GM12801 (cell line): ENCODE measurements at regions not wholly inside any gene's neighbourhood (a gene's known extent, or its start where the extent isn't known, plus 50 kb on each side); places are given as distances from the start of the nearest gene placed in this dataset.

ENCODE experiments used
- CTCF ChIP-seq: IDR thresholded peaks from one replicate; pipeline ENCODE4 v1.5.1; 2011; ENCODE audit warnings: control low read depth; ENCODE audit not compliant: insufficient read length; ENCODE audit errors: extremely low read depth

GRCh38 chr5:103808464-103809106 lies 246.0 kb upstream of the NUDT12 start:
- TF ChIP-seq CTCF, result no peak

DNA sequence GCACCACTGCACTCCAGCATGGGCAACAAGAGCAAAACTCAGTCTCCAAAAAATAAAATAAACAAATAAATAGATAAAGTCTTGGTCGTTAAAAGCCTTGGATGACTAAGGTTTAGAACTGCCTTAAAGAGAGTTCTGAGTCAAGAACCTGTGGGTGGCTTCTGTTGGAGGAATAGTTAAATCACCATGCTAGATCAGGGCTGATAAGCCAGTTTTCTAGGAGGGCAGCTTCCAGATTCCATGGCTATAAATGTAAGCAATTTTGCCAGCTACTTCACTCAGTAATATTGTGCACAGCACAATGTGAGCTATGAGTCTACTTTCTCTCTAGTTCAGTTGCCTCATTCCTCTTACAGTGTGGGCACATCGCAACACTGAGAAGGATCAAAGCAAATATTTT lies 242.1 kb upstream of the NUDT12 start:
- TF ChIP-seq CTCF, result no peak

GRCh38 chr5:103801681-103802080 lies 239.1 kb upstream of the NUDT12 start:
- no peak for TF ChIP-seq CTCF

DNA sequence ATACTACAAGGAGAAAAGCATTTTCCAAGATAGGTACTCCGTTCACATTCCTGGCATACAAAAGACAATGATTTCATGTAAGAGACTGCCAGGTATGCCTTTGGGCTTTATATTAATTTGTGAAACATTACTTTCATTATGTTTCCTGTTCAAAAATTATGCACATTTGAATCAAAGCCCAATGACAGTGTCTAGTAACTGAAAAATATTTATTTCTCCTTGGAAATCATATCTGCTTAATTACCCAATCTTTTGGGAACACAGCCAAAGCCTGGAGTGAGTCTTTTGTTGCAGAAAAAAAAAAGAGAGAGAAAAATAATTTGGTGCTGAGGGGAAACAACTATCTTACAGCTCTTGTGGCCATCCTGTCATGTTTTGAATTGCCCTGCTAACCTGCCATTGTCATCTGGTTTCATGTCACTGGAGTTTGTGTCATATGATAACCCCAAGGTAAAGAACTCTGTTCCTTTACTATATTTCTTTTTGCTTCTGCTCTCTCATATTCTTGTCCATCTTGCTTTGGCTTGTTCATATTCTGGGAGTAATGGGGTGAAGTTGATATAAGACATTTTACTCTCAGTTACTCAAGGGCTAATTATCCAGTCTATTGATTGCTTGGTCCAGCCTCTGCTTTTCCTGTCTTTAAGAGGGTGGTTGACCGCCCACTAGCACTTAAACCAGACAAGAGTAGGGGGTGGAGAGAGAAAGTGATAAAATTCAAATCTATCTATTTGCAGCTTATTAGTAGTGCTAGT lies 238.3 kb upstream of the NUDT12 start:
- TF ChIP-seq CTCF, result no peak

- TF ChIP-seq CTCF, result no peak
These were observed 231.1 kb upstream of the NUDT12 start for GRCh38 chr5:103793595-103794182.

GRCh38 chr5:103785569-103785968 lies 223.0 kb upstream of the NUDT12 start:
- no peak for TF ChIP-seq CTCF

DNA sequence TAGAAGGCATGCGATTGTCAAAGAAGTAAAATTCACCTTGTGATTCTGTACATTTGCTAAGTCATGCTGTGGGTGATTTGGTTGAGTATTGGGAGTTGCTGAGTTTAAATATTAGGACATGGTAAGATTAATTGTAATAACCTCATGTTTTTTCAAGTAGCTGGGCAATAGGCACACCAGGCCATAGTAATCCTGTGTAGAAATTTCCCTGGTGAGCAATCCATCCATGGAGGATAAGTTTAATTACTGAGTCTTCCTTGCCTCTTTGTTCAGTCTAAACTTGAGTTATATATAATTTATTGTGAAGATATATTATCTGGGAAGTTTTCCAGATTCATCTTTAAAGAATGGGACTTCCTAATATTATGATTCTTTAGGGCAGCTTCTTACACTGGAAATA lies 221.1 kb upstream of the NUDT12 start:
- no peak for TF ChIP-seq CTCF
